ENCODE measurements at regions not wholly inside any gene's neighbourhood (a gene's known extent, or its start where the extent isn't known, plus 50 kb on each side); places are given as distances from the start of the nearest gene placed in this dataset.

DNA sequence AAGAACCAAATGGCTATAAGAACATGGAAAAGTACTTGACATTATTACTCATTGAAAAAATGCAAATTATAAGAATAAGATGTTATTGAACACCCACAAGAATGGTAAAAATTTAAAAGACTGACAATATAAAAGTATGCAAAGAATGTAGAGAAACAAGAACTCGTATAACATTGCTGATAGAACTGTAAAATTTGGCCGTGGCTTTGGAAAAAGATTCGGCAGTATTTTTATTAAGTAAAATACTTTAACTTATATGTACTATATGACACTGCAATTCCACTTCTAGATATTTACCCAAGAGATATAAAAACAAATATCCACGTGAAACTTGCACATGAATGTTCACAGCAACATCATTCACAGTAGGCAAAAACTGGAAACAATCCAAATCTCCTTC lies 239.2 kb downstream of the TPBG start:
- no peaks in the 10 kb centered on the region for H3K36me3 ChIP-seq
- no peaks in the 10 kb centered on the region for H3K4me1 ChIP-seq
- no peak overlapping the region for H3K4me3 ChIP-seq
- intact Hi-C loops (cut with DNase I), result no loop called here
- no peaks in the 10 kb centered on the region for H3K9me3 ChIP-seq
- DNase-seq (ENCODE audit: low spot score in 2 of 2), result no peak
- TF ChIP-seq, protein P1, sequence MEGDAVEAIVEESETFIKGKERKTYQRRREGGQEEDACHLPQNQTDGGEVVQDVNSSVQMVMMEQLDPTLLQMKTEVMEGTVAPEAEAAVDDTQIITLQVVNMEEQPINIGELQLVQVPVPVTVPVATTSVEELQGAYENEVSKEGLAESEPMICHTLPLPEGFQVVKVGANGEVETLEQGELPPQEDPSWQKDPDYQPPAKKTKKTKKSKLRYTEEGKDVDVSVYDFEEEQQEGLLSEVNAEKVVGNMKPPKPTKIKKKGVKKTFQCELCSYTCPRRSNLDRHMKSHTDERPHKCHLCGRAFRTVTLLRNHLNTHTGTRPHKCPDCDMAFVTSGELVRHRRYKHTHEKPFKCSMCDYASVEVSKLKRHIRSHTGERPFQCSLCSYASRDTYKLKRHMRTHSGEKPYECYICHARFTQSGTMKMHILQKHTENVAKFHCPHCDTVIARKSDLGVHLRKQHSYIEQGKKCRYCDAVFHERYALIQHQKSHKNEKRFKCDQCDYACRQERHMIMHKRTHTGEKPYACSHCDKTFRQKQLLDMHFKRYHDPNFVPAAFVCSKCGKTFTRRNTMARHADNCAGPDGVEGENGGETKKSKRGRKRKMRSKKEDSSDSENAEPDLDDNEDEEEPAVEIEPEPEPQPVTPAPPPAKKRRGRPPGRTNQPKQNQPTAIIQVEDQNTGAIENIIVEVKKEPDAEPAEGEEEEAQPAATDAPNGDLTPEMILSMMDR (IDR thresholded peaks at IDR 0.05), result no peak
- no peak overlapping the region for H3K27ac ChIP-seq
- H3K27me3 ChIP-seq, result no peaks in the 10 kb centered on the region

DNA sequence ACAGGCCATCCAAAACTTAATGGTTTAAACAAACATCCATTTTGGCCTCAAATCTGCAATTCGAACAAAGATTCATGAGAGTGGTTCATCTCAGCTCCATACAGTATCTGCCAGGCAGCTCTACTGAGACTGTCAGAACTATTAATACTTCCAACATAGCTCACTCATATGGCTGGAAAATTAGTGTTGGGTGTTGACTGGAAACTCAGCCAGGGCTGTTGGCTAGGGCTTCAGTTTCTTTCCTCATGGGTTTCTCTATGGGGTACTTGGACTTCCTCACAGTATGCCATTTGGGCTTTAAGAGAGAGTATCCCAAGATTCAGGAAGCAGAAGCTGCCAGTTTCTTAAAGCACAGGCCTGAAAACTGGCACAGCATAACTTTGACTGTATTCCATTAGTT lies 240.3 kb downstream of the TPBG start:
- DNase-seq (ENCODE audit: low spot score in 2 of 2), result no peak
- TF ChIP-seq, protein P1 (IDR thresholded peaks at IDR 0.05), result no peak
- Histone ChIP-seq H3K36me3 (no peaks in the 10 kb centered on the region), H3K27ac (no peak overlapping the region), H3K4me3 (no peak overlapping the region), H3K27me3 (no peaks in the 10 kb centered on the region), H3K9me3 (no peaks in the 10 kb centered on the region), H3K4me1 (no peaks in the 10 kb centered on the region)
- intact Hi-C loops (cut with DNase I), result no loop called here

DNA sequence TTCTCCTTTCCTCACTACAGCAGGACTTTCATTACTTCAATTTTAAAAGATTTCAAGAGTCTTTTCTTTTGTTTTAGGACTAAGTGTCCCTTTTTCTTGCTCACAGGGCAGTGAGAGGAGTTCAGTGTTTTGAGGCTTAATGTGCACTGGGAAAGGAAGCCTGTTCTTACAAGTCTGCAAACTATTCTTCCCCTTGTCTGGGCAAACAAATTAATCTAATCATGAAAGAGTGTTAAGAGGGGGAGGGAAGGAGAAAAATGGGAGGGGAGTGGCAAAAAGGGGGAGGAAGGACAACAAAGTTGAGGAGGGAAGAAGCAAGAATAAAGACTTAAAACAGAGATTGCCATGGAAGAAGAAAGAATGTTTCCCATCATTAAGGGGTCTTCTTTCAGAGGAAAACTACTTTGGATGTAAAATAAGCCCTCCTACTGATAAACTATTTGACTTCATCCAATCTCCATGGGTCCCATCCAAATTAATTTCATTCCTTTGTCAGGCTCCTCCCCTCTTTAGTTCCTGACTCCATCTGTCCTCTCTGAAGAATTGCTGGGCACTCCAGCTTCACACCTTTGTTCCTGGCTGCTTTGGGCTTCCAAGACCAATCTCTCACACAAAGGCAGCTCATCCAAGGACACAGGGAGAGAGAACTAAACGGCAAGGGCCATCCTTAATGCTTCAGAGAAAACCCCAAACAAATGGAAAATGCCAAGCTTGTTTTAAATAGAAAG lies 244.5 kb downstream of the TPBG start:
- Histone ChIP-seq H3K27ac (no peak overlapping the region), H3K27me3 (no peaks in the 10 kb centered on the region), H3K36me3 (no peaks in the 10 kb centered on the region), H3K4me1 (no peaks in the 10 kb centered on the region), H3K4me3 (no peak overlapping the region), H3K9me3 (no peaks in the 10 kb centered on the region)
- intact Hi-C loops (cut with DNase I), result no loop called here
- DNase-seq (ENCODE audit: low spot score in 2 of 2), result no peak
- TF ChIP-seq, protein P1 (IDR thresholded peaks at IDR 0.05), result no peak

DNA sequence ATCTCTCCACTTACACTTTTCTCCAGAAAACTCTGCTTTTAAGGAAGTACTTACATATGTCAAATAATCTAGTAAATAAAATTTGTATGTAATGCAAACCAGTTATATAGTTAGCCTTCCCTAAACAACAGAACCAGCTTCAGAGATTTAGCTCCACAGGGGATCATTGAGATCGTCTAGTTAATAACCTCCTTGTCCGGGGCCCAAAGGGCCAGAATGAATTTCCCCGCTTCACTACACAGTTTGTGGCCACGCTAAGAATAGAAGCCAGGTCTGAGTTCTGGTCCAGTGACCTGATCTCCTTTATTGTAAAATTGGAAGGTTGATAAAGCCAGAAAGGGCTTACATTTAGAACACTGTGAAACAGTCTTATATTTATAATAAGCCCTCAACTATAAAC lies 245.2 kb downstream of the TPBG start:
- H3K9me3 ChIP-seq, result no peaks in the 10 kb centered on the region
- no peak for DNase-seq (ENCODE audit: low spot score in 2 of 2)
- intact Hi-C loops (cut with DNase I), result no loop called here
- H3K27me3 ChIP-seq, result no peaks in the 10 kb centered on the region
- no peaks in the 10 kb centered on the region for H3K4me1 ChIP-seq
- H3K36me3 ChIP-seq, result no peaks in the 10 kb centered on the region
- no peak overlapping the region for H3K27ac ChIP-seq
- no peak overlapping the region for H3K4me3 ChIP-seq
- TF ChIP-seq, protein P1 (IDR thresholded peaks at IDR 0.05), result no peak

DNA sequence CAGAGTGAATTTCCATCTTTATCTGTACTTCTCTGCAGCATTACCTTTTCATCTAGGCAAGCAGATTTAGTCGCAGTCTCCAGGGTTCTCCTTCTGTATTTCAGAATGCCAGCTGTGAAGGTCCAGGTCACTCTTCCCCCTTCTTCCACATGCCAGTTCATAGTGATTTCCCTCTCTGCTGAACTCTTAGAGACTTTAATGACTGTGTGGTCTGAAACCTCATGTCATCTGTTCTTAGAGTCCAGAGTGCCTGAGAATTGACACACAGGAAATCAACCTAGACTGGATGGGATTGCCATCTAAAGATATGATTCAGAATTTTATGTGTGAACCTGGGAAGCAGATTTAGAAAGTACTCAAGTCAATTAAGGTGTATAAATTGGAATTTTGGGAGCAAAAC lies 248.1 kb downstream of the TPBG start:
- H3K27ac ChIP-seq, result no peak overlapping the region
- TF ChIP-seq, protein P1 (IDR thresholded peaks at IDR 0.05), result no peak
- no peak for DNase-seq (ENCODE audit: low spot score in 2 of 2)
- no peaks in the 10 kb centered on the region for H3K36me3 ChIP-seq
- no peak overlapping the region for H3K4me3 ChIP-seq
- intact Hi-C loops (cut with DNase I), result no loop called here
- no peaks in the 10 kb centered on the region for H3K27me3 ChIP-seq
- H3K4me1 ChIP-seq, result no peaks in the 10 kb centered on the region
- H3K9me3 ChIP-seq, result no peaks in the 10 kb centered on the region

All from ascending aorta (tissue), 2 donors.